ENCODE measurements at regions not wholly inside any gene's neighbourhood (a gene's known extent, or its start where the extent isn't known, plus 50 kb on each side); places are given as distances from the start of the nearest gene placed in this dataset.

- CTCF ChIA-PET: no interaction called here
- no peak overlapping the region for H3K27ac ChIP-seq (ENCODE audit: insufficient read depth in 1 of 2, low read depth in 1 of 2, low read length in 2 of 2, poor library complexity in 1 of 2, severe bottlenecking in 2 of 2)
- DNase-seq: no peak
- no peaks in the 10 kb centered on the region for H3K27me3 ChIP-seq (replicated peaks in 2 of 5; ENCODE audit: control insufficient read depth in 4 of 5, insufficient read depth in 5 of 5, low read length in 4 of 5)
- WGBS (ENCODE audit: insufficient coverage): 100% methylated on average over 1 of the region's 1 CpG
- H3K4me1 ChIP-seq (ENCODE audit: control extremely low read depth in 1 of 4, control insufficient read depth in 4 of 4, insufficient read depth in 4 of 4, low read length in 3 of 4): peaks cover 0 to 7% (median 2%) of the 10 kb centered on the region in 4 experiments
- H3K36me3 ChIP-seq (ENCODE audit: control insufficient read depth in 4 of 4, insufficient read depth in 4 of 4, low read length in 3 of 4): no peaks in the 10 kb centered on the region
- H3K9me3 ChIP-seq (ENCODE audit: control extremely low read depth in 1 of 5, control insufficient read depth in 4 of 5, insufficient read depth in 2 of 5, low read depth in 1 of 5, low read length in 4 of 5): no peaks in the 10 kb centered on the region
- POLR2A ChIA-PET: no interaction called here
- no peak overlapping the region for H3K4me3 ChIP-seq (ENCODE audit: control insufficient read depth in 1 of 7, extremely low read depth in 1 of 7, insufficient read depth in 4 of 7, low read depth in 2 of 7, low read length in 6 of 7)
Measured at GRCh38 chr3:110629917-110630316, 441.7 kb upstream of the NECTIN3 start.

- WGBS (ENCODE audit: insufficient coverage): 97% methylated on average over 15 of the region's 17 CpGs
- Histone ChIP-seq H3K27ac (ENCODE audit: insufficient read depth in 1 of 2, low read depth in 1 of 2, low read length in 2 of 2, poor library complexity in 1 of 2, severe bottlenecking in 2 of 2) (no peak overlapping the region), H3K27me3 (replicated peaks in 2 of 5; ENCODE audit: control insufficient read depth in 4 of 5, insufficient read depth in 5 of 5, low read length in 4 of 5) (no peaks in the 10 kb centered on the region), H3K36me3 (ENCODE audit: control insufficient read depth in 4 of 4, insufficient read depth in 4 of 4, low read length in 3 of 4) (no peaks in the 10 kb centered on the region), H3K4me1 (ENCODE audit: control extremely low read depth in 1 of 4, control insufficient read depth in 4 of 4, insufficient read depth in 4 of 4, low read length in 3 of 4) (no peaks in the 10 kb centered on the region), H3K9me3 (ENCODE audit: control extremely low read depth in 1 of 5, control insufficient read depth in 4 of 5, insufficient read depth in 2 of 5, low read depth in 1 of 5, low read length in 4 of 5) (no peaks in the 10 kb centered on the region), H3K4me3 (ENCODE audit: control insufficient read depth in 1 of 7, extremely low read depth in 1 of 7, insufficient read depth in 4 of 7, low read depth in 2 of 7, low read length in 6 of 7) (no peak overlapping the region)
- CTCF ChIA-PET: no interaction called here
- DNase-seq: no peak
- POLR2A ChIA-PET: no interaction called here
Measured at GRCh38 chr3:110644203-110644602, 427.4 kb upstream of the NECTIN3 start.

GRCh38 chr3:110646055-110646454, 425.6 kb upstream of the NECTIN3 start:
- WGBS (ENCODE audit: insufficient coverage): no CpG with 5 or more reads among the region's 1 CpG

GRCh38 chr3:110646496-110646895, 425.1 kb upstream of the NECTIN3 start:
- no peak overlapping the region for H3K4me3 ChIP-seq (ENCODE audit: control insufficient read depth in 1 of 7, extremely low read depth in 1 of 7, insufficient read depth in 4 of 7, low read depth in 2 of 7, low read length in 6 of 7)
- H3K27me3 ChIP-seq (replicated peaks in 2 of 5; ENCODE audit: control insufficient read depth in 4 of 5, insufficient read depth in 5 of 5, low read length in 4 of 5): no peaks in the 10 kb centered on the region
- H3K36me3 ChIP-seq (ENCODE audit: control insufficient read depth in 4 of 4, insufficient read depth in 4 of 4, low read length in 3 of 4): no peaks in the 10 kb centered on the region
- CTCF ChIA-PET: no interaction called here
- POLR2A ChIA-PET: no interaction called here
- H3K4me1 ChIP-seq (ENCODE audit: control extremely low read depth in 1 of 4, control insufficient read depth in 4 of 4, insufficient read depth in 4 of 4, low read length in 3 of 4): no peaks in the 10 kb centered on the region
- H3K9me3 ChIP-seq (ENCODE audit: control extremely low read depth in 1 of 5, control insufficient read depth in 4 of 5, insufficient read depth in 2 of 5, low read depth in 1 of 5, low read length in 4 of 5): no peaks in the 10 kb centered on the region
- H3K27ac ChIP-seq (ENCODE audit: insufficient read depth in 1 of 2, low read depth in 1 of 2, low read length in 2 of 2, poor library complexity in 1 of 2, severe bottlenecking in 2 of 2): no peak overlapping the region
- DNase-seq: no peak

More at GRCh38 chr3:110646055-110646454, 425.6 kb upstream of the NECTIN3 start:
- no peaks in the 10 kb centered on the region for H3K9me3 ChIP-seq (ENCODE audit: control extremely low read depth in 1 of 5, control insufficient read depth in 4 of 5, insufficient read depth in 2 of 5, low read depth in 1 of 5, low read length in 4 of 5)
- no peaks in the 10 kb centered on the region for H3K4me1 ChIP-seq (ENCODE audit: control extremely low read depth in 1 of 4, control insufficient read depth in 4 of 4, insufficient read depth in 4 of 4, low read length in 3 of 4)
- no peak for DNase-seq
- CTCF ChIA-PET: no interaction called here
- H3K27me3 ChIP-seq (replicated peaks in 2 of 5; ENCODE audit: control insufficient read depth in 4 of 5, insufficient read depth in 5 of 5, low read length in 4 of 5): no peaks in the 10 kb centered on the region
- no peaks in the 10 kb centered on the region for H3K36me3 ChIP-seq (ENCODE audit: control insufficient read depth in 4 of 4, insufficient read depth in 4 of 4, low read length in 3 of 4)
- POLR2A ChIA-PET: no interaction called here
- no peak overlapping the region for H3K27ac ChIP-seq (ENCODE audit: insufficient read depth in 1 of 2, low read depth in 1 of 2, low read length in 2 of 2, poor library complexity in 1 of 2, severe bottlenecking in 2 of 2)
- no peak overlapping the region for H3K4me3 ChIP-seq (ENCODE audit: control insufficient read depth in 1 of 7, extremely low read depth in 1 of 7, insufficient read depth in 4 of 7, low read depth in 2 of 7, low read length in 6 of 7)

GRCh38 chr3:110647586-110647985, 424.0 kb upstream of the NECTIN3 start:
- Histone ChIP-seq H3K36me3 (ENCODE audit: control insufficient read depth in 4 of 4, insufficient read depth in 4 of 4, low read length in 3 of 4) (no peaks in the 10 kb centered on the region), H3K9me3 (ENCODE audit: control extremely low read depth in 1 of 5, control insufficient read depth in 4 of 5, insufficient read depth in 2 of 5, low read depth in 1 of 5, low read length in 4 of 5) (no peaks in the 10 kb centered on the region), H3K4me3 (ENCODE audit: control insufficient read depth in 1 of 7, extremely low read depth in 1 of 7, insufficient read depth in 4 of 7, low read depth in 2 of 7, low read length in 6 of 7) (no peak overlapping the region), H3K27ac (ENCODE audit: insufficient read depth in 1 of 2, low read depth in 1 of 2, low read length in 2 of 2, poor library complexity in 1 of 2, severe bottlenecking in 2 of 2) (no peak overlapping the region), H3K27me3 (replicated peaks in 2 of 5; ENCODE audit: control insufficient read depth in 4 of 5, insufficient read depth in 5 of 5, low read length in 4 of 5) (no peaks in the 10 kb centered on the region), H3K4me1 (ENCODE audit: control extremely low read depth in 1 of 4, control insufficient read depth in 4 of 4, insufficient read depth in 4 of 4, low read length in 3 of 4) (no peaks in the 10 kb centered on the region)
- no CpG with 5 or more reads among the region's 2 CpGs for WGBS (ENCODE audit: insufficient coverage)
- no peak for DNase-seq
- ChIA-PET CTCF (interaction anchor here (1.0 kb wide), 1 partner anchor 14 kb away, joined by 3 read pairs; no protein-coding TSS in a partner anchor), POLR2A (no interaction called here)

GRCh38 chr3:110650741-110651140, 420.9 kb upstream of the NECTIN3 start:
- no peaks in the 10 kb centered on the region for H3K36me3 ChIP-seq (ENCODE audit: control insufficient read depth in 4 of 4, insufficient read depth in 4 of 4, low read length in 3 of 4)

GRCh38 chr3:110654843-110655502, 416.6 kb upstream of the NECTIN3 start:
- no peaks in the 10 kb centered on the region for H3K36me3 ChIP-seq (ENCODE audit: control insufficient read depth in 4 of 4, insufficient read depth in 4 of 4, low read length in 3 of 4)
- CTCF ChIA-PET: no interaction called here
- no peaks in the 10 kb centered on the region for H3K27me3 ChIP-seq (replicated peaks in 2 of 5; ENCODE audit: control insufficient read depth in 4 of 5, insufficient read depth in 5 of 5, low read length in 4 of 5)
- H3K4me3 ChIP-seq (ENCODE audit: control insufficient read depth in 1 of 7, extremely low read depth in 1 of 7, insufficient read depth in 4 of 7, low read depth in 2 of 7, low read length in 6 of 7): no peak overlapping the region
- no peak for DNase-seq
- POLR2A ChIA-PET: no interaction called here
- H3K4me1 ChIP-seq (ENCODE audit: control extremely low read depth in 1 of 4, control insufficient read depth in 4 of 4, insufficient read depth in 4 of 4, low read length in 3 of 4): no peaks in the 10 kb centered on the region
- peaks cover 0 to 2% (median 0%) of the 10 kb centered on the region in 5 experiments for H3K9me3 ChIP-seq (ENCODE audit: control extremely low read depth in 1 of 5, control insufficient read depth in 4 of 5, insufficient read depth in 2 of 5, low read depth in 1 of 5, low read length in 4 of 5)
- H3K27ac ChIP-seq (ENCODE audit: insufficient read depth in 1 of 2, low read depth in 1 of 2, low read length in 2 of 2, poor library complexity in 1 of 2, severe bottlenecking in 2 of 2): no peak overlapping the region
- 100% methylated on average over 1 of the region's 3 CpGs for WGBS (ENCODE audit: insufficient coverage)

More at GRCh38 chr3:110650741-110651140, 420.9 kb upstream of the NECTIN3 start:
- ChIA-PET CTCF (no interaction called here), POLR2A (no interaction called here)
- no peaks in the 10 kb centered on the region for H3K9me3 ChIP-seq (ENCODE audit: control extremely low read depth in 1 of 5, control insufficient read depth in 4 of 5, insufficient read depth in 2 of 5, low read depth in 1 of 5, low read length in 4 of 5)
- no peak overlapping the region for H3K4me3 ChIP-seq (ENCODE audit: control insufficient read depth in 1 of 7, extremely low read depth in 1 of 7, insufficient read depth in 4 of 7, low read depth in 2 of 7, low read length in 6 of 7)
- H3K27me3 ChIP-seq (replicated peaks in 2 of 5; ENCODE audit: control insufficient read depth in 4 of 5, insufficient read depth in 5 of 5, low read length in 4 of 5): no peaks in the 10 kb centered on the region
- H3K4me1 ChIP-seq (ENCODE audit: control extremely low read depth in 1 of 4, control insufficient read depth in 4 of 4, insufficient read depth in 4 of 4, low read length in 3 of 4): no peaks in the 10 kb centered on the region
- DNase-seq: no peak
- H3K27ac ChIP-seq (ENCODE audit: insufficient read depth in 1 of 2, low read depth in 1 of 2, low read length in 2 of 2, poor library complexity in 1 of 2, severe bottlenecking in 2 of 2): no peak overlapping the region
- WGBS (ENCODE audit: insufficient coverage): no CpG with 5 or more reads among the region's 1 CpG

Measured in common myeloid progenitor, CD34-positive (primary cell).